SK-N-SH treated with all-trans-retinoic acid at 6 μM for 48 hours (cell line): ENCODE measurements at regions not wholly inside any gene's neighbourhood (a gene's known extent, or its start where the extent isn't known, plus 50 kb on each side); places are given as distances from the start of the nearest gene placed in this dataset.

Experiments
- ARNTL ChIP-seq: fragments of 450-650 bp; formaldehyde crosslinking; IDR thresholded peaks from 2 replicates; pipeline ENCODE4 v1.5.0; 2020; ENCODE audit warnings: low read depth, mild to moderate bottlenecking, moderate library complexity, borderline replicate concordance
- PPARA ChIP-seq: fragments of 250-450 bp; sonication (Bioruptor Pico); IDR thresholded peaks from 2 replicates; pipeline ENCODE4 v1.5.0; 2020; ENCODE audit warnings: mild to moderate bottlenecking, borderline replicate concordance
- ZNF8 ChIP-seq: fragments of 450-650 bp; formaldehyde crosslinking; IDR thresholded peaks from 2 replicates; pipeline ENCODE4 v1.5.0; 2020; ENCODE audit warnings: mild to moderate bottlenecking, moderate library complexity
- TF ChIP-seq, protein P1 (sequence below): fragments of 250-450 bp; sonication (Bioruptor Pico); IDR thresholded peaks from 2 replicates; pipeline ENCODE4 v1.8.0; 2020; ENCODE audit warnings: mild to moderate bottlenecking, moderate library complexity, borderline replicate concordance

GRCh38 chr7:10507032-10507431 lies 466.6 kb upstream of the PHF14 start:
- TF ChIP-seq, protein P1, sequence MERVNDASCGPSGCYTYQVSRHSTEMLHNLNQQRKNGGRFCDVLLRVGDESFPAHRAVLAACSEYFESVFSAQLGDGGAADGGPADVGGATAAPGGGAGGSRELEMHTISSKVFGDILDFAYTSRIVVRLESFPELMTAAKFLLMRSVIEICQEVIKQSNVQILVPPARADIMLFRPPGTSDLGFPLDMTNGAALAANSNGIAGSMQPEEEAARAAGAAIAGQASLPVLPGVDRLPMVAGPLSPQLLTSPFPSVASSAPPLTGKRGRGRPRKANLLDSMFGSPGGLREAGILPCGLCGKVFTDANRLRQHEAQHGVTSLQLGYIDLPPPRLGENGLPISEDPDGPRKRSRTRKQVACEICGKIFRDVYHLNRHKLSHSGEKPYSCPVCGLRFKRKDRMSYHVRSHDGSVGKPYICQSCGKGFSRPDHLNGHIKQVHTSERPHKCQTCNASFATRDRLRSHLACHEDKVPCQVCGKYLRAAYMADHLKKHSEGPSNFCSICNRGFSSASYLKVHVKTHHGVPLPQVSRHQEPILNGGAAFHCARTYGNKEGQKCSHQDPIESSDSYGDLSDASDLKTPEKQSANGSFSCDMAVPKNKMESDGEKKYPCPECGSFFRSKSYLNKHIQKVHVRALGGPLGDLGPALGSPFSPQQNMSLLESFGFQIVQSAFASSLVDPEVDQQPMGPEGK (CRISPR knock-in tag), result no peak
- TF ChIP-seq ARNTL (CRISPR knock-in tag) (no peak), ZNF8 (CRISPR knock-in tag) (no peak), PPARA (CRISPR knock-in tag) (no peak)
